Lung (tissue), 11 donors: ENCODE measurements at regions not wholly inside any gene's neighbourhood (a gene's known extent, or its start where the extent isn't known, plus 50 kb on each side); places are given as distances from the start of the nearest gene placed in this dataset.

Experiments used
- ATAC-seq: fragments of 200-7000 bp; cut with Tn5 transposase; one replicate; pipeline ENCODE4 v1.9.1; 2020; ENCODE audit warnings: moderate number of reproducible peaks; ENCODE audit not compliant: insufficient read depth, low FRiP score
- DNase-seq, 3 donors: peaks; one replicate each; pipeline ENCODE4 v3.0.0-alpha.2; 2013 to 2017
- H3K27ac ChIP-seq, 2 donors: one replicate each; pipeline ENCODE4 v1.5.1; 2013; ENCODE audit warnings: mild to moderate bottlenecking in 2 of 2, moderate library complexity in 2 of 2, control low read depth in 1 of 2, inconsistent platforms in 1 of 2, low read depth in 1 of 2, low read length in 1 of 2
- H3K27me3 ChIP-seq, 3 donors: one replicate each; pipeline ENCODE4 v1.5.1; 2013; ENCODE audit warnings: low read length in 2 of 3; ENCODE audit not compliant: control insufficient read depth in 3 of 3, insufficient read depth in 3 of 3
- H3K36me3 ChIP-seq, 4 donors: one replicate each; pipeline ENCODE4 v1.5.1; 2013; ENCODE audit warnings: low read length in 4 of 4, mild to moderate bottlenecking in 1 of 4, moderate library complexity in 1 of 4; ENCODE audit not compliant: control insufficient read depth in 4 of 4, insufficient read depth in 4 of 4
- H3K4me1 ChIP-seq, 5 donors: one replicate each; pipeline ENCODE4 v1.5.1; 2013; ENCODE audit warnings: low read length in 5 of 5, mild to moderate bottlenecking in 2 of 5, moderate library complexity in 1 of 5; ENCODE audit not compliant: control insufficient read depth in 5 of 5, insufficient read depth in 5 of 5
- H3K4me3 ChIP-seq: one replicate; pipeline ENCODE4 v1.5.1; 2013; ENCODE audit warnings: mild to moderate bottlenecking, control low read depth, moderate library complexity
- H3K9ac ChIP-seq, 2 donors: one replicate each; pipeline ENCODE4 v1.5.1; 2013; ENCODE audit warnings: low read length in 2 of 2, control low read depth in 1 of 2; ENCODE audit not compliant: insufficient read depth in 1 of 2
- H3K9me3 ChIP-seq, 4 donors: one replicate each; pipeline ENCODE4 v1.5.1; 2013; ENCODE audit warnings: low read length in 3 of 4, mild to moderate bottlenecking in 1 of 4, moderate library complexity in 1 of 4; ENCODE audit not compliant: control insufficient read depth in 4 of 4, insufficient read depth in 3 of 4
- WGBS, 2 donors: extraction: QIAGEN DNeasy Blood & Tissue Kit; methylation state at CpG; one replicate each; pipeline ENCODE4 v1.1.7; 2013; 5-methylcytosine and 5-hydroxymethylcytosine counted together
- TF ChIP-seq, protein P1 (sequence below): IDR thresholded peaks from 2 replicates; pipeline ENCODE4 v1.5.1; 2012; ENCODE audit warnings: mild to moderate bottlenecking; ENCODE audit errors: control extremely low read depth, extremely low read depth
- donor health status: control.
- donor health status: control.
- donor health status: Bipolar disorder and iron deficiency.
- donor health status: healthy.
- donor health status: DM: yes; HTN: yes; CAD: no.

DNA sequence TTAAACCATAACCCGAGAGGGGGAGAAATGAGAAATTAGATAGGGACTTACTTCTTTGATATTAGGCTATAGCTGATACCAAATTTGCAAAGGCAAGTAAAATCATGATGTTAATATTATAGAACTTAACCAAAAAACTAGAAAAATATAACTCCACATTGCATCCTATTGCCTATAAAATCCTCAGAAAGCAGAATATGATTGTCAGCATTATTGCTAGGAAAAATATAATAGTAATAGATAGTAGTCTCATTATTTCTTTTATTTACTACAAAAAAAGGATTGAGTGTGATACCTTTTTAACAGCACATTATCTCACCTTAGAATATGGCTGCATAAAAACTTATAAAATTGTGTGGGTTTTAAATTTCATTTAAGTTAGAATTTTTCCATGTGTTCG, 206.5 kb upstream of the CDIN1 start:
- WGBS, 2 donors = 84 to 85% methylated on average over 2 of the region's 2 CpGs

DNA sequence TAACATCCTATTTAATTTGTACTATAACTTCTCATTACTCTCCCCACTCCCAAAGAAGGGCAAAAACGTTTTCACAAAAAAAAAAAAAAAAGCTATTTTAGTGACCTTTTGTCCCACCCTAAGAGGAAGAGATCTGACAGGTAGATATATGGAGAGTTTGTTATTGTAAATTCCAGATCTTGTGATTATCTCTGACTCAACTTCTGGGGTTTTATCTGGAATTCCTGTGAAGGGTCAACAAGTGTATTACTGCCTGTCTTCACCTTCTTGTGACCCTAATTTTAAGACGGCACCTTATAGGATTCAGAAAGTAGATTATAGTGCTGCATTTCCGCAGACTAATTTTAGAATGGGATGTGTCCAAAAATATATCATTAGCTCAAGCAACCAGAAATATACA, 205.9 kb upstream of the CDIN1 start:
- no peaks in the 10 kb centered on the region for H3K9me3 ChIP-seq
- ATAC-seq = no peak

More for the DNA sequence above, 206.5 kb upstream of the CDIN1 start:
- H3K9ac ChIP-seq = no peak overlapping the region
- TF ChIP-seq, protein P1, sequence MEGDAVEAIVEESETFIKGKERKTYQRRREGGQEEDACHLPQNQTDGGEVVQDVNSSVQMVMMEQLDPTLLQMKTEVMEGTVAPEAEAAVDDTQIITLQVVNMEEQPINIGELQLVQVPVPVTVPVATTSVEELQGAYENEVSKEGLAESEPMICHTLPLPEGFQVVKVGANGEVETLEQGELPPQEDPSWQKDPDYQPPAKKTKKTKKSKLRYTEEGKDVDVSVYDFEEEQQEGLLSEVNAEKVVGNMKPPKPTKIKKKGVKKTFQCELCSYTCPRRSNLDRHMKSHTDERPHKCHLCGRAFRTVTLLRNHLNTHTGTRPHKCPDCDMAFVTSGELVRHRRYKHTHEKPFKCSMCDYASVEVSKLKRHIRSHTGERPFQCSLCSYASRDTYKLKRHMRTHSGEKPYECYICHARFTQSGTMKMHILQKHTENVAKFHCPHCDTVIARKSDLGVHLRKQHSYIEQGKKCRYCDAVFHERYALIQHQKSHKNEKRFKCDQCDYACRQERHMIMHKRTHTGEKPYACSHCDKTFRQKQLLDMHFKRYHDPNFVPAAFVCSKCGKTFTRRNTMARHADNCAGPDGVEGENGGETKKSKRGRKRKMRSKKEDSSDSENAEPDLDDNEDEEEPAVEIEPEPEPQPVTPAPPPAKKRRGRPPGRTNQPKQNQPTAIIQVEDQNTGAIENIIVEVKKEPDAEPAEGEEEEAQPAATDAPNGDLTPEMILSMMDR = no peak
- H3K27ac ChIP-seq = no peak overlapping the region
- H3K9me3 ChIP-seq = no peaks in the 10 kb centered on the region
- H3K4me1 ChIP-seq = no peaks in the 10 kb centered on the region
- DNase-seq = no peak
- no peak for ATAC-seq
- H3K4me3 ChIP-seq = no peak overlapping the region
- H3K36me3 ChIP-seq = no peaks in the 10 kb centered on the region
- H3K27me3 ChIP-seq = no peaks in the 10 kb centered on the region

DNA sequence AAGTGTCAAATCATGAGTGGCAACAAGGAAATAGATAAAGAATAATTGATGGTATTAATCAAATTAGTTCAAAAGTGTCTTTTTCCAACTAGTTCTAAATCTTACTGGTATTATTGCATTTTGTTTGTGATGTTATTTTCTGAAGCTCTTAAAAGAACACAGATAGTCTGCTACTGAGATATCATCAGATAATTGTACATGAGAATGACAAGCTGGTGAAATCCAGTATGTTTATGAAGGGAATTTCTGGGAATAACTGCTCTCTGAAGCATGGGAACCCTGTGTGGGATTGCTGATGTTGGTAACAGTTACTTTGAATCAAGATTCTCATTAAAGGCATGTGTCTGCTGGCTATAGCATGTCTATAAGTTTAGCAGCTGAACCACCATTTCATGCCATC, 190.3 kb upstream of the CDIN1 start:
- DNase-seq = no peak
- TF ChIP-seq, protein P1 = no peak
- Histone ChIP-seq H3K27ac (no peak overlapping the region), H3K36me3 (no peaks in the 10 kb centered on the region), H3K4me1 (no peaks in the 10 kb centered on the region), H3K9me3 (no peaks in the 10 kb centered on the region), H3K9ac (no peak overlapping the region), H3K27me3 (no peaks in the 10 kb centered on the region), H3K4me3 (no peak overlapping the region)
- ATAC-seq = no peak

More for the DNA sequence above, 205.9 kb upstream of the CDIN1 start:
- Histone ChIP-seq H3K27ac (no peak overlapping the region), H3K27me3 (no peaks in the 10 kb centered on the region), H3K36me3 (no peaks in the 10 kb centered on the region), H3K4me3 (no peak overlapping the region), H3K9ac (no peak overlapping the region), H3K4me1 (no peaks in the 10 kb centered on the region)
- TF ChIP-seq, protein P1 = no peak
- WGBS, 2 donors = 25 to 35% methylated on average over 3 of the region's 3 CpGs
- no peak for DNase-seq

DNA sequence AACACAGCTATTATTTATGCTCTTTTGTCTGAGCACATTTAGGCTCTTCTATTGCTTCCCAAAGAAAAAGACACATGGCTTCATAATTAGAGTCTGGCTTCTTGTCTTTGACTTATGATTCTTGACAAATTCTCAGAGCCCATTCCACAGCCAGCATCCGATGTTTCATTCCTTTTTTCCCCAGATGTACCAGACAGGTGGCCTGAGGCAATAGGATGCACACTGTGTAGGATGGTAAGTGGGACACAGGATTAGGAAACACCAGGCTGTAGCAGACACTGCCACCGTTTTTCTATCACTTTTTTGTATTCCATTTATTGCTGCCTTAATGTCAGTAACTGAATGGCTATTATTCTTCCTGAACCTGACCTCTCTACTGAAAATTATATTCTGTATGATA, 188.9 kb upstream of the CDIN1 start:
- no peak for ATAC-seq
- no peak overlapping the region for H3K9ac ChIP-seq
- no peaks in the 10 kb centered on the region for H3K9me3 ChIP-seq
- H3K27me3 ChIP-seq = no peaks in the 10 kb centered on the region
- H3K27ac ChIP-seq = no peak overlapping the region
- WGBS, 2 donors = 82 to 90% methylated on average over 2 of the region's 2 CpGs
- H3K36me3 ChIP-seq = no peaks in the 10 kb centered on the region
- no peak overlapping the region for H3K4me3 ChIP-seq
- TF ChIP-seq, protein P1 = no peak
- no peaks in the 10 kb centered on the region for H3K4me1 ChIP-seq
- no peak for DNase-seq
